Lower lobe of right lung (tissue), 2 donors: ENCODE measurements at regions not wholly inside any gene's neighbourhood (a gene's known extent, or its start where the extent isn't known, plus 50 kb on each side); places are given as distances from the start of the nearest gene placed in this dataset.

Source experiments
- ATAC-seq, 2 donors: fragments of 200-7000 bp; cut with Tn5 transposase; one replicate each; pipeline ENCODE4 v1.9.1; 2020 to 2022; ENCODE audit warnings: mild to moderate bottlenecking in 2 of 2, moderate library complexity in 2 of 2
- DNase-seq: peaks from one replicate; pipeline ENCODE4 v3.0.0-alpha.2; 2020
- H3K27ac ChIP-seq: fragments of 200-600 bp; one replicate; pipeline ENCODE4 v1.8.0; 2022
- H3K27me3 ChIP-seq: fragments of 200-600 bp; one replicate; pipeline ENCODE4 v1.8.0; 2022; ENCODE audit warnings: low read depth
- H3K36me3 ChIP-seq: fragments of 200-600 bp; one replicate; pipeline ENCODE4 v1.8.0; 2022; ENCODE audit warnings: mild to moderate bottlenecking
- H3K4me1 ChIP-seq: fragments of 200-600 bp; one replicate; pipeline ENCODE4 v1.8.0; 2022
- H3K4me3 ChIP-seq: fragments of 200-600 bp; one replicate; pipeline ENCODE4 v1.8.0; 2022; ENCODE audit warnings: mild to moderate bottlenecking
- H3K9me3 ChIP-seq: fragments of 200-600 bp; one replicate; pipeline ENCODE4 v1.8.0; 2022
- CTCF ChIP-seq: fragments of 200-600 bp; IDR thresholded peaks from one replicate; pipeline ENCODE4 v1.8.0; 2022; ENCODE audit warnings: antibody characterized with exemption, mild to moderate bottlenecking
- intact Hi-C: fragments of 100-400 bp; cut with DNase I; formaldehyde crosslinking; loops from one replicate; pipeline ENCODE4 v1.11.0; 2022
- donor health status: DM: no; HTN: yes; CAD: no; lungs with severe emphysema.

- H3K4me1 ChIP-seq, result no peaks in the 10 kb centered on the region
- DNase-seq (no peak), ATAC-seq (no peak)
- intact Hi-C loops, result no loop called here
- TF ChIP-seq CTCF, result no peak
- H3K9me3 ChIP-seq, result no peaks in the 10 kb centered on the region
- H3K4me3 ChIP-seq, result no peak overlapping the region
- H3K36me3 ChIP-seq, result no peaks in the 10 kb centered on the region
- H3K27me3 ChIP-seq, result no peaks in the 10 kb centered on the region
- H3K27ac ChIP-seq, result no peak overlapping the region
Observed at GRCh38 chr1:222081859-222082258, 340.0 kb upstream of the DUSP10 start.

- H3K9me3 ChIP-seq, result no peaks in the 10 kb centered on the region
- H3K27ac ChIP-seq, result no peak overlapping the region
- no peaks in the 10 kb centered on the region for H3K27me3 ChIP-seq
- H3K36me3 ChIP-seq, result no peaks in the 10 kb centered on the region
- no peaks in the 10 kb centered on the region for H3K4me1 ChIP-seq
- no peak for ATAC-seq
- no peak overlapping the region for H3K4me3 ChIP-seq
- DNase-seq, result no peak
- intact Hi-C loops, result no loop called here
- TF ChIP-seq CTCF, result no peak
Observed at GRCh38 chr1:222079566-222079965, 337.7 kb upstream of the DUSP10 start.

GRCh38 chr1:222077206-222077605, 335.3 kb upstream of the DUSP10 start:
- no peak for ATAC-seq

GRCh38 chr1:222074317-222074716, 332.4 kb upstream of the DUSP10 start:
- H3K27me3 ChIP-seq, result no peaks in the 10 kb centered on the region
- H3K27ac ChIP-seq, result no peak overlapping the region
- H3K36me3 ChIP-seq, result no peaks in the 10 kb centered on the region
- peaks cover 5% of the 10 kb centered on the region for H3K4me1 ChIP-seq
- DNase-seq (no peak), ATAC-seq (no peak)
- H3K9me3 ChIP-seq, result no peaks in the 10 kb centered on the region
- no peak for TF ChIP-seq CTCF
- intact Hi-C loops, result no loop called here
- H3K4me3 ChIP-seq, result no peak overlapping the region

More at GRCh38 chr1:222077206-222077605, 335.3 kb upstream of the DUSP10 start:
- Histone ChIP-seq H3K4me3 (no peak overlapping the region), H3K36me3 (no peaks in the 10 kb centered on the region), H3K27me3 (no peaks in the 10 kb centered on the region), H3K4me1 (no peaks in the 10 kb centered on the region), H3K9me3 (no peaks in the 10 kb centered on the region), H3K27ac (no peak overlapping the region)
- no peak for TF ChIP-seq CTCF
- DNase-seq, result no peak
- intact Hi-C loops, result no loop called here

GRCh38 chr1:222073307-222073995, 331.6 kb upstream of the DUSP10 start:
- Histone ChIP-seq H3K27ac (no peak overlapping the region), H3K4me3 (no peak overlapping the region), H3K36me3 (no peaks in the 10 kb centered on the region), H3K9me3 (no peaks in the 10 kb centered on the region), H3K27me3 (no peaks in the 10 kb centered on the region), H3K4me1 (peaks cover 5% of the 10 kb centered on the region)
- no peak for ATAC-seq
- DNase-seq, result no peak
- intact Hi-C loops, result no loop called here
- no peak for TF ChIP-seq CTCF
